GM12891 (cell line): ENCODE measurements at regions not wholly inside any gene's neighbourhood (a gene's known extent, or its start where the extent isn't known, plus 50 kb on each side); places are given as distances from the start of the nearest gene placed in this dataset.

Source experiments
- POLR2A ChIP-seq: IDR thresholded peaks from 2 replicates; pipeline ENCODE4 v1.6.1; 2011; ENCODE audit warnings: low read depth, low read length, control low read depth
- POLR2AphosphoS5 ChIP-seq: IDR thresholded peaks from 2 replicates; pipeline ENCODE4 v1.6.1; 2011; ENCODE audit warnings: low read depth, low read length, control low read depth

DNA sequence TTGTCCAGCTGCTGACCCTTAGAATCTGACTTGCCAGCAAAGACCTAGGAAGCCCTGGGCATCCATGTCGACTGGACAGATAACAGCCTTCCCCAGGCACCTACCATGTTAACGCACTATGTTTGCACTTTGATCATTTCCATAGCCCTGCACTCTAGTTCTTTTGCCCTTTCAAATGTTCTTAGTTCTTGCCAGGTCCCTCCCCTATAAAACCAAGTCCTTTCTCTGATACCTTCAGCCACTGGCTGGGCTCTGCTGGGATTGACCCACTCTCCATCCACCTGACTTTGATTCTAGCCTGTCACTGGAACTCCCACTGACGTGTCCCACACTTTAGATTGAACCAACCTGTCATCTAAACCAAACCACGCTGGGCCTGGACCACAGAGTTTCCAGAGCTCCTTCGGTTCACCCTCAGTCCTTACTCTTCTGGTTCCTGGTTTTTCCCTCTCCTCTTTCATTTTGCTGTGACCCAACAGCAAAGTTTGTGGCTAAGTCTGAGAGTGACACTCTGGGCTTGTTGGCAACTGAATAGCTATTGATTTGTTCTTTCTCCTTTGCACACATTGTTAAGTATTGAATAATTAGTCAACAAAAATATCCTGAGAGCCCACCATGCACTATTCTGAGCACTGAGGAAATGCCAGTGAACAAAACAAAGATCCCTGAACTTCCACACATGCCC, 51.8 kb upstream of the STK38L start:
- TF ChIP-seq POLR2A (no peak), POLR2AphosphoS5 (no peak)
